Esophagus muscularis mucosa (tissue), 3 donors: ENCODE measurements at regions not wholly inside any gene's neighbourhood (a gene's known extent, or its start where the extent isn't known, plus 50 kb on each side); places are given as distances from the start of the nearest gene placed in this dataset.

Experiments
- CTCF ChIP-seq, 3 experiments: fragments of 200-600 bp in 2 of 3; fragments of 450-650 bp in 1 of 3; sonication (generic) in 2 of 3; IDR thresholded peaks; one replicate each; pipeline ENCODE4 v1.5.1; 2017 to 2019; ENCODE audit warnings: antibody characterized with exemption in 3 of 3, mild to moderate bottlenecking in 2 of 3, moderate library complexity in 1 of 3
- EP300 ChIP-seq: sonication (generic); formaldehyde crosslinking; IDR thresholded peaks from one replicate; pipeline ENCODE4 v1.6.1; 2017; ENCODE audit warnings: antibody characterized with exemption

- TF ChIP-seq CTCF (IDR thresholded peaks at IDR 0.05) (no peak), EP300 (no peak)
Measured at GRCh38 chr6:92352130-92352529, 1067.2 kb downstream of the EPHA7 start.
